ENCODE measurements at regions not wholly inside any gene's neighbourhood (a gene's known extent, or its start where the extent isn't known, plus 50 kb on each side); places are given as distances from the start of the nearest gene placed in this dataset.

DNA sequence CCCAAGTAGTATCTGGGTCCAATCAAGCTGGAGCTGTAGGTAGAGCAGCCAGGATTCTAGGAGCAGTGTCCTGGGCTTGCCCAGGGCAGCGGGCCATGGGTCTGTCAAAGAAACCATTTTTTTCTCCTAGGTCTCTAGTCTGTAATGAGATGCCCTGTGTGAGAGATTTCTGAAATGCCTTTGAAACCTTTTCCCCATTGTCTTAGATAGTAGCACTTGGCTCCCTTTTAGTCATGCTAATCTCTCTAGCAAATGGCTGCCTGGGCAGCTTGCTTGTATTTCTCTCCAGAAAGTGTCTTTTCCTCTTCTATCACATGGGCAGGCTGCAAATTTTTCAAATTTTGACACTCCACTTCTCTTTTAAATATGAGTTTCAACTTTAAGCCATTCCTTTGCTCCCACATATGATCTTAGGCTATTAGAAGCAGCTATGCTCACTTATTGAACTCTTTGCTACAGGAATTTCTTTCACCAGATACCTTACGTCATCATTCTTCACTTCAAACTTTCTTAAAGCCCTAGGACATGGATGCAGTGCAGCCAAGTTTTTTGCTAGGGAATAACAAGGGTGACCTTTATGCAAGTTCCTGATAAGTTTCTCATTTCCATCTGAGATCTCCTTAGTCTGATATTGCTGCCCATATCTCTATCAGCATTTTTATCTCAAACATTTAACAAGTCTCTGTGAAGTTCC lies 890.2 kb upstream of the VRK2 start:
- no peak for DNase-seq (ENCODE audit: low read depth in 4 of 6, low spot score in 6 of 6)
- Histone ChIP-seq H3K4me1 (ENCODE audit: control insufficient read depth, insufficient read depth, low read length) (no peaks in the 10 kb centered on the region), H3K27ac (ENCODE audit: low read depth, low read length) (no peak overlapping the region), H3K27me3 (ENCODE audit: control insufficient read depth, insufficient read depth, low read length) (no peaks in the 10 kb centered on the region), H3K4me3 (ENCODE audit: low read depth, low read length) (no peak overlapping the region), H3K36me3 (ENCODE audit: control insufficient read depth, insufficient read depth, low read length) (no peaks in the 10 kb centered on the region), H3K9me3 (ENCODE audit: control insufficient read depth, insufficient read depth, low read length) (peaks cover 1% of the 10 kb centered on the region)
- WGBS (ENCODE audit: insufficient coverage): 100% methylated on average over 1 of the region's 2 CpGs

DNA sequence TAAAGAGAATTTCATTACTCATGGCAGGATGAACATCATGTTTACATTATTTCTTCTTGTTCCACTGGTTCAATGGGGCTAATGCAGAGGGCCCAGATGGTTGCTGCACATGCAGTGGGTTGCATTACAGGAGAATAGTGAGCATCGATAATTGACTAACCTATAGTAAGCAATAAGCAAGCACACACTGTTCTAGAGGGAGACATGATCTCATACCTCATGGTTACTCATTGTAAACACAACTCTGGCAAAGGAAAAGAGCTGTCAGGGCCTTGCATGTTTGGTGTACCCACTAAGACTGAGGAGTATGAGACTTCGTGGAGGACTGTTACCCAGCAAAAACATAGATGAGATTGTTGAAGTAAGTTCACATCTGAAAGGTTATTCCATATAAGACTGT lies 885.6 kb upstream of the VRK2 start:
- no peak for DNase-seq (ENCODE audit: low read depth in 4 of 6, low spot score in 6 of 6)
- H3K27ac ChIP-seq (ENCODE audit: low read depth, low read length): no peak overlapping the region
- H3K9me3 ChIP-seq (ENCODE audit: control insufficient read depth, insufficient read depth, low read length): peaks cover 1% of the 10 kb centered on the region
- H3K36me3 ChIP-seq (ENCODE audit: control insufficient read depth, insufficient read depth, low read length): no peaks in the 10 kb centered on the region
- H3K27me3 ChIP-seq (ENCODE audit: control insufficient read depth, insufficient read depth, low read length): no peaks in the 10 kb centered on the region
- no CpG with 5 or more reads among the region's 2 CpGs for WGBS (ENCODE audit: insufficient coverage)
- no peak overlapping the region for H3K4me3 ChIP-seq (ENCODE audit: low read depth, low read length)
- no peaks in the 10 kb centered on the region for H3K4me1 ChIP-seq (ENCODE audit: control insufficient read depth, insufficient read depth, low read length)

- H3K27me3 ChIP-seq (ENCODE audit: control insufficient read depth, insufficient read depth, low read length): no peaks in the 10 kb centered on the region
- no peaks in the 10 kb centered on the region for H3K9me3 ChIP-seq (ENCODE audit: control insufficient read depth, insufficient read depth, low read length)
- 67% methylated on average over 1 of the region's 1 CpG for WGBS (ENCODE audit: insufficient coverage)
- DNase-seq (ENCODE audit: low read depth in 4 of 6, low spot score in 6 of 6): no peak
- no peaks in the 10 kb centered on the region for H3K4me1 ChIP-seq (ENCODE audit: control insufficient read depth, insufficient read depth, low read length)
- no peaks in the 10 kb centered on the region for H3K36me3 ChIP-seq (ENCODE audit: control insufficient read depth, insufficient read depth, low read length)
- H3K4me3 ChIP-seq (ENCODE audit: low read depth, low read length): no peak overlapping the region
- no peak overlapping the region for H3K27ac ChIP-seq (ENCODE audit: low read depth, low read length)
Observed at GRCh38 chr2:57177176-57177575, 869.4 kb upstream of the VRK2 start.

DNA sequence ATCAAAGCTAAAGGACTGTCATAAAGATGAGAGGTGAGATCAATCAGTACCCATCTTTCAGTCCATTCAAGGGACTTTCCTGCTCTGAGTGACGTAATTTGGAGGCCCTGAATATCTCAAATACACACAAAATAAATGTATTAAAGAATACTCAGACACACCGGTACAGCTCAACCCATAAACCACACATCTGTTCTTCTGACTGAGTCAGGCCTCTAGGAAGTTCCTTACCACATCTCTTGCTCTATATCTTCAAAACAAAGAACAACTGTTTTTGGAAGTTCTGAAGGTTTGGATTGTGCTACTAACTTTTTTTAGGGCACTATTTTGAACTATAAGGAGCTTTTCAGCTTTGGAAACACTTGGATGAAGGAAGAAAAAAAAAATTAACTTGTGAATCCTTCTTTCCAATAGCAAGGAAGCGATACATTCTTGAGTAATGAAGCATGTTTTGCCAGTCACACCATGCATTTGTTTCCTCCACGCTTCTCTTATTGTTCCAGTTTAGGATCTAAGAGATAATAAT lies 866.5 kb upstream of the VRK2 start:
- Histone ChIP-seq H3K4me1 (ENCODE audit: control insufficient read depth, insufficient read depth, low read length) (no peaks in the 10 kb centered on the region), H3K9me3 (ENCODE audit: control insufficient read depth, insufficient read depth, low read length) (no peaks in the 10 kb centered on the region), H3K27ac (ENCODE audit: low read depth, low read length) (no peak overlapping the region), H3K27me3 (ENCODE audit: control insufficient read depth, insufficient read depth, low read length) (no peaks in the 10 kb centered on the region), H3K36me3 (ENCODE audit: control insufficient read depth, insufficient read depth, low read length) (no peaks in the 10 kb centered on the region), H3K4me3 (ENCODE audit: low read depth, low read length) (no peak overlapping the region)
- no peak for DNase-seq (ENCODE audit: low read depth in 4 of 6, low spot score in 6 of 6)
- WGBS (ENCODE audit: insufficient coverage): no CpG with 5 or more reads among the region's 4 CpGs

GRCh38 chr2:57180678-57181077 lies 865.9 kb upstream of the VRK2 start:
- Histone ChIP-seq H3K27me3 (ENCODE audit: control insufficient read depth, insufficient read depth, low read length) (no peaks in the 10 kb centered on the region), H3K36me3 (ENCODE audit: control insufficient read depth, insufficient read depth, low read length) (no peaks in the 10 kb centered on the region), H3K4me1 (ENCODE audit: control insufficient read depth, insufficient read depth, low read length) (no peaks in the 10 kb centered on the region), H3K9me3 (ENCODE audit: control insufficient read depth, insufficient read depth, low read length) (no peaks in the 10 kb centered on the region), H3K27ac (ENCODE audit: low read depth, low read length) (no peak overlapping the region), H3K4me3 (ENCODE audit: low read depth, low read length) (no peak overlapping the region)
- DNase-seq (ENCODE audit: low read depth in 4 of 6, low spot score in 6 of 6): no peak

DNA sequence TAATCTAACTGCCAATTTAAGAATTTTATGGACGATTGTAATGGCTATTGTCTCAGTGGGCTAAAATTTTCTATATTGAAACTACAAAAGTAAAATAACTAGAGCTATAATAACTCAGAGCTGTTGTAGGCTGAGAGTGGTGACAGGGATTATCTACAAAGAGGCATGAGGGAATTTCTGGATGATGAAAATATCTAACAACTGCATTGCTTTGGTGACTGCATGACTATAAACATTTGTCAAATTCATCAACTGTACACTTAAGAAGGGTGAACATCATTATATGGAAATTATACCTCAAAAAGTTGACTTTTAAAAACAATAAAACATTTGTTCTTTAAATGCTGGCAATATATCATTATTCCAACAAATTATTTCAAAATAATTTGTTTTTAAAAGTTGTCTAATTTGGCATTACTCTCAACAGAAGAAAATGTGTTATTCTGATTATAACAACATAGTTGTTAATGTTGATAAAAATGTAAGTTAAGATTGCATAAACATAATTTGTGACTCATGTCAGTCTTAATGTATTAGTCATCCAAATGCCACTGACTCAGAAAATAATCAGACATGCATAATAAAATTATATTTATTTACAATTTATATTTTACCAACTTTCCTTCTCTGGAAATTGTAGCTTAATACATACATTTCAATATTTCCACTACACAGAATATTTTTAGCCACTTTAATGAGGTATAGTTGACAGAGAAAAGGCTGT lies 865.1 kb upstream of the VRK2 start:
- Histone ChIP-seq H3K36me3 (ENCODE audit: control insufficient read depth, insufficient read depth, low read length) (no peaks in the 10 kb centered on the region), H3K4me3 (ENCODE audit: low read depth, low read length) (no peak overlapping the region), H3K27me3 (ENCODE audit: control insufficient read depth, insufficient read depth, low read length) (no peaks in the 10 kb centered on the region), H3K9me3 (ENCODE audit: control insufficient read depth, insufficient read depth, low read length) (no peaks in the 10 kb centered on the region), H3K4me1 (ENCODE audit: control insufficient read depth, insufficient read depth, low read length) (no peaks in the 10 kb centered on the region), H3K27ac (ENCODE audit: low read depth, low read length) (no peak overlapping the region)
- no peak for DNase-seq (ENCODE audit: low read depth in 4 of 6, low spot score in 6 of 6)
- whole genome bisulfite sequencing (ENCODE audit: insufficient coverage): no CpG with 5 or more reads among the region's 1 CpG

- no peaks in the 10 kb centered on the region for H3K4me1 ChIP-seq (ENCODE audit: control insufficient read depth, insufficient read depth, low read length)
- no peak overlapping the region for H3K27ac ChIP-seq (ENCODE audit: low read depth, low read length)
- DNase-seq (ENCODE audit: low read depth in 4 of 6, low spot score in 6 of 6): no peak
- no peaks in the 10 kb centered on the region for H3K9me3 ChIP-seq (ENCODE audit: control insufficient read depth, insufficient read depth, low read length)
- no peaks in the 10 kb centered on the region for H3K27me3 ChIP-seq (ENCODE audit: control insufficient read depth, insufficient read depth, low read length)
- H3K36me3 ChIP-seq (ENCODE audit: control insufficient read depth, insufficient read depth, low read length): no peaks in the 10 kb centered on the region
- H3K4me3 ChIP-seq (ENCODE audit: low read depth, low read length): no peak overlapping the region
Observed at GRCh38 chr2:57182916-57183315, 863.7 kb upstream of the VRK2 start.

GRCh38 chr2:57185568-57185967 lies 861.0 kb upstream of the VRK2 start:
- no peaks in the 10 kb centered on the region for H3K27me3 ChIP-seq (ENCODE audit: control insufficient read depth, insufficient read depth, low read length)
- no peak overlapping the region for H3K27ac ChIP-seq (ENCODE audit: low read depth, low read length)
- H3K9me3 ChIP-seq (ENCODE audit: control insufficient read depth, insufficient read depth, low read length): no peaks in the 10 kb centered on the region
- H3K4me3 ChIP-seq (ENCODE audit: low read depth, low read length): no peak overlapping the region
- H3K4me1 ChIP-seq (ENCODE audit: control insufficient read depth, insufficient read depth, low read length): no peaks in the 10 kb centered on the region
- no peak for DNase-seq (ENCODE audit: low read depth in 4 of 6, low spot score in 6 of 6)
- H3K36me3 ChIP-seq (ENCODE audit: control insufficient read depth, insufficient read depth, low read length): no peaks in the 10 kb centered on the region
- WGBS (ENCODE audit: insufficient coverage): 92% methylated on average over 2 of the region's 3 CpGs

DNA sequence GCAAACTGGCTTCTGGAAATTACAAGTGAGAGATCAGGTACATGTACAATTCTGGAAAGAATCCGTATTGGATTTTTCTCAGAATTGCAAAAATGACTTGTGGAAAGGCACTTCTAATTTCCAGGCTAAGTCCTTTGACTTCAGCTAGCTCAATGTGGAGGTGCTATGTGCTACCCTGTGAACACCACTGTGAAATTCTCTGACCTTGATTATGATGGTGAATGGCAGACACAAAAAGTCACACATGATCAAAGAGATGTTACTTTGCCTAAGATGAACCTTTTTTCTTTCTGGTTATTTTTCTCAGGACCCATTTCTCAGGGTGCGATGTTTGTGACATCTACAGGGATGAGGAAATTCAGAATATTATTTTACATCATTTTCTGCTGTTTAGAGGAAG lies 856.6 kb upstream of the VRK2 start:
- Histone ChIP-seq H3K27me3 (ENCODE audit: control insufficient read depth, insufficient read depth, low read length) (no peaks in the 10 kb centered on the region), H3K4me3 (ENCODE audit: low read depth, low read length) (no peak overlapping the region), H3K4me1 (ENCODE audit: control insufficient read depth, insufficient read depth, low read length) (no peaks in the 10 kb centered on the region), H3K9me3 (ENCODE audit: control insufficient read depth, insufficient read depth, low read length) (no peaks in the 10 kb centered on the region), H3K36me3 (ENCODE audit: control insufficient read depth, insufficient read depth, low read length) (no peaks in the 10 kb centered on the region), H3K27ac (ENCODE audit: low read depth, low read length) (no peak overlapping the region)
- no peak for DNase-seq (ENCODE audit: low read depth in 4 of 6, low spot score in 6 of 6)
- 100% methylated on average over 1 of the region's 2 CpGs for WGBS (ENCODE audit: insufficient coverage)

GRCh38 chr2:57199663-57200062 lies 846.9 kb upstream of the VRK2 start:
- Histone ChIP-seq H3K9me3 (ENCODE audit: control insufficient read depth, insufficient read depth, low read length) (no peaks in the 10 kb centered on the region), H3K27me3 (ENCODE audit: control insufficient read depth, insufficient read depth, low read length) (no peaks in the 10 kb centered on the region), H3K36me3 (ENCODE audit: control insufficient read depth, insufficient read depth, low read length) (no peaks in the 10 kb centered on the region), H3K27ac (ENCODE audit: low read depth, low read length) (no peak overlapping the region), H3K4me3 (ENCODE audit: low read depth, low read length) (no peak overlapping the region), H3K4me1 (ENCODE audit: control insufficient read depth, insufficient read depth, low read length) (no peaks in the 10 kb centered on the region)
- DNase-seq (ENCODE audit: low read depth in 4 of 6, low spot score in 6 of 6): no peak
- no CpG with 5 or more reads among the region's 3 CpGs for WGBS (ENCODE audit: insufficient coverage)

Data from spinal cord (tissue), 9 donors.